HepG2 (cell line): ENCODE measurements at regions not wholly inside any gene's neighbourhood (a gene's known extent, or its start where the extent isn't known, plus 50 kb on each side); places are given as distances from the start of the nearest gene placed in this dataset.

Experiments used
- ATAC-seq: fragments of 200-7000 bp; cut with Tn5 transposase; 3 replicates; pipeline ENCODE4 v1.9.1; 2020; ENCODE audit warnings: mild to moderate bottlenecking, moderate library complexity
- BruUV-seq: library from RNA; stranded (reverse); fragments of 400-500 nt; replicated peaks from 2 replicates; lab custom pipeline; 2021; lab: Mats Ljungman, UMichigan
- CTCF ChIA-PET: fragments of 300-600 bp; formaldehyde crosslinking; extraction: SDS; loops from one replicate; lab custom pipeline; 2021; ENCODE audit warnings: low total read pairs, inconsistent platforms, low intra/inter-chr PET ratio; lab: Yijun Ruan, JAX
- POLR2A ChIA-PET: fragments of 350-600 bp; sonication (Branson Sonifier 250); formaldehyde crosslinking; loops from one replicate; lab custom pipeline; 2020; ENCODE audit warnings: antibody characterized with exemption, inconsistent platforms; lab: Yijun Ruan, JAX
- DNase-seq: peaks from one replicate; pipeline ENCODE4 v3.0.0-alpha.2; 2015; ENCODE audit warnings: low spot score
- FAIRE-seq: peaks from 3 replicates; lab custom pipeline; 2011; peaks lifted over from hg19 to GRCh38; lab: Jason Lieb, UNC
- H2AFZ ChIP-seq: one replicate; pipeline ENCODE4 v1.6.1; 2011; ENCODE audit warnings: low read length, inconsistent platforms
- H3K27ac ChIP-seq: fragments of 300-600 bp; 3 replicates; pipeline ENCODE4 v1.8.0; 2011; ENCODE audit warnings: mixed run types, mild to moderate bottlenecking, mixed read lengths, low read length, inconsistent platforms; ENCODE audit not compliant: insufficient read depth; ENCODE audit errors: extremely low read length
- H3K27me3 ChIP-seq, 2 experiments: fragments of 200-600 bp in 1 of 2; 2 replicates in 1 of 2; 3 replicates in 1 of 2; pipeline versions ENCODE4 v1.6.0 to v1.8.0; 2011; ENCODE audit warnings: low read length in 2 of 2, mild to moderate bottlenecking in 2 of 2, moderate library complexity in 2 of 2, inconsistent platforms in 1 of 2; ENCODE audit not compliant: insufficient read depth in 2 of 2, control insufficient read depth in 1 of 2
- H3K36me3 ChIP-seq, 2 experiments: fragments of 200-600 bp in 1 of 2; replicated peaks in 1 of 2; 2 replicates in 1 of 2; 3 replicates in 1 of 2; pipeline versions ENCODE4 v1.5.1 to v1.8.0; 2011; ENCODE audit warnings: low read length in 2 of 2, inconsistent platforms in 1 of 2; ENCODE audit not compliant: insufficient read depth in 2 of 2, control insufficient read depth in 1 of 2
- H3K4me1 ChIP-seq: 2 replicates; pipeline ENCODE4 v1.5.1; 2012; ENCODE audit warnings: low read length, inconsistent platforms; ENCODE audit not compliant: insufficient read depth
- H3K4me2 ChIP-seq: 2 replicates; pipeline ENCODE4 v1.6.0; 2011; ENCODE audit warnings: low read depth, low read length, inconsistent platforms
- H3K4me3 ChIP-seq, 3 experiments: fragments of 200-600 bp in 1 of 3; sonication (generic), shearing (Covaris generic) in 1 of 3; replicated peaks in 1 of 3; 2 replicates each; pipeline ENCODE4 v1.5.1; 2011 to 2016; ENCODE audit warnings: low read length in 3 of 3, inconsistent platforms in 2 of 3, low read depth in 2 of 3, mild to moderate bottlenecking in 2 of 3, control low read depth in 1 of 3, mixed read lengths in 1 of 3; ENCODE audit not compliant: insufficient read depth in 1 of 3
- H3K79me2 ChIP-seq: one replicate; pipeline ENCODE4 v1.6.1; 2011; ENCODE audit warnings: low read length, inconsistent platforms; ENCODE audit not compliant: insufficient read depth
- H3K9ac ChIP-seq: 2 replicates; pipeline ENCODE4 v1.6.0; 2011; ENCODE audit warnings: mild to moderate bottlenecking, low read depth, low read length, inconsistent platforms; ENCODE audit not compliant: insufficient read depth
- H3K9me3 ChIP-seq: 2 replicates; pipeline ENCODE4 v1.5.1; 2012; ENCODE audit warnings: mild to moderate bottlenecking, low read length
- H4K20me1 ChIP-seq: 2 replicates; pipeline ENCODE4 v1.6.0; 2011; ENCODE audit warnings: inconsistent platforms, mild to moderate bottlenecking, low read length, moderate library complexity; ENCODE audit not compliant: insufficient read depth
- ATAD3A ChIP-seq: sonication (generic); formaldehyde crosslinking; IDR thresholded peaks from 2 replicates; pipeline ENCODE4 v1.4.0; 2020; ENCODE audit warnings: missing genetic modification reagents
- CCDC6 ChIP-seq: sonication (generic); formaldehyde crosslinking; IDR thresholded peaks from 2 replicates; pipeline ENCODE4 v1.8.1; 2022; ENCODE audit warnings: mild to moderate bottlenecking, missing genetic modification reagents, moderate library complexity
- SNRNP70 ChIP-seq: fragments of 200-400 bp; formaldehyde crosslinking; IDR thresholded peaks from 2 replicates; pipeline ENCODE4 v1.6.1; 2017; ENCODE audit warnings: mild to moderate bottlenecking, low read depth, low read length, moderate library complexity
- STAT6 ChIP-seq: sonication (generic); formaldehyde crosslinking; IDR thresholded peaks from 2 replicates; pipeline ENCODE4 v1.4.0; 2020; ENCODE audit warnings: missing genetic modification reagents, mild to moderate bottlenecking, borderline replicate concordance
- TEAD3 ChIP-seq: optimal IDR thresholded peaks from 2 replicates; pipeline ENCODE3; 2016; ENCODE audit warnings: borderline replicate concordance
- ZNF3 ChIP-seq: IDR thresholded peaks from 2 replicates; pipeline ENCODE4 v1.7.0; 2017; ENCODE audit warnings: inconsistent platforms
- ZNF562 ChIP-seq: sonication (generic); formaldehyde crosslinking; IDR thresholded peaks from 2 replicates; pipeline ENCODE4 v1.8.0; 2022; ENCODE audit warnings: missing genetic modification reagents, borderline replicate concordance
- ZNF576 ChIP-seq: sonication (generic); formaldehyde crosslinking; IDR thresholded peaks from 2 replicates; pipeline ENCODE4 v1.4.0; 2020; ENCODE audit warnings: mild to moderate bottlenecking, missing genetic modification reagents
- ZNF800 ChIP-seq: sonication (generic); formaldehyde crosslinking; IDR thresholded peaks from 2 replicates; pipeline ENCODE4 v1.4.0; 2020; ENCODE audit warnings: missing genetic modification reagents
- WGBS: methylation state at CpG from one replicate; pipeline ENCODE4 v1.1.6; 2017; ENCODE audit warnings: low lambda C conversion rate; 5-methylcytosine and 5-hydroxymethylcytosine counted together
- in situ Hi-C: cut with HindIII; loops from 2 replicates; pipeline ENCODE4 v1.10.0; 2017; ENCODE audit warnings: low pct_unique_long_range_greater_than_20kb; ENCODE audit not compliant: extremely low pct_ligation_motif_present
- intact Hi-C: fragments of 100-400 bp; cut with micrococcal nuclease; formaldehyde crosslinking; loops from one replicate; pipeline ENCODE4 v1.10.0; 2022; ENCODE audit not compliant: unreplicated experiment

- CTCF ChIA-PET = no interaction called here
- Histone ChIP-seq H3K9ac (no peak overlapping the region), H4K20me1 (no peaks in the 10 kb centered on the region), H3K27me3 (no peaks in the 10 kb centered on the region), H2AFZ (no peak overlapping the region), H3K79me2 (no peaks in the 10 kb centered on the region), H3K4me3 (no peak overlapping the region), H3K4me2 (no peak overlapping the region), H3K4me1 (no peaks in the 10 kb centered on the region), H3K27ac (no peak overlapping the region), H3K9me3 (no peaks in the 10 kb centered on the region), H3K36me3 (no peaks in the 10 kb centered on the region)
- DNase-seq (no peak), ATAC-seq (no peak), FAIRE-seq (no peak)
- POLR2A ChIA-PET = no interaction called here
- 19% methylated on average over 5 of the region's 5 CpGs for WGBS
- BruUV-seq = no TSS peak
- TF ChIP-seq ATAD3A (no peak), ZNF800 (CRISPR knock-in tag) (no peak), ZNF576 (CRISPR knock-in tag) (no peak), ZNF562 (CRISPR knock-in tag) (no peak), ZNF3 (CRISPR knock-in tag) (no peak), TEAD3 (CRISPR knock-in tag) (no peak), STAT6 (CRISPR knock-in tag) (no peak), SNRNP70 (no peak), CCDC6 (CRISPR knock-in tag) (no peak)
- in situ Hi-C loops = loop anchor here (25.0 kb wide), 2 partner anchors 811 to 986 kb away; no protein-coding TSS in a partner anchor
- intact Hi-C loops = no loop called here
Measured at GRCh38 chr18:40926679-40927078, 1028.4 kb upstream of the PIK3C3 start.
